WTC11 (cell line): ENCODE measurements at regions not wholly inside any gene's neighbourhood (a gene's known extent, or its start where the extent isn't known, plus 50 kb on each side); places are given as distances from the start of the nearest gene placed in this dataset.

Experiments
- ATAC-seq: fragments of 200-7000 bp; cut with Tn5 transposase; 2 replicates; pipeline ENCODE4 v1.10.0; 2021; ENCODE audit warnings: mild to moderate bottlenecking, moderate library complexity
- CTCF ChIA-PET: fragments of 300-600 bp; sonication (Branson Sonifier 250); formaldehyde crosslinking; loops from one replicate; lab custom pipeline; 2021; ENCODE audit warnings: antibody characterized with exemption; lab: Charles Lee
- POLR2A ChIA-PET: fragments of 350-600 bp; sonication (Branson Sonifier 250); formaldehyde crosslinking; loops from one replicate; lab custom pipeline; 2021; ENCODE audit warnings: antibody characterized with exemption; lab: Charles Lee
- DNase-seq: peaks from one replicate; pipeline ENCODE4 v3.0.0; 2021; ENCODE audit warnings: low spot score
- H3K27ac Mint-ChIP-seq: 2 replicates; pipeline ENCODE4 v1.8.0; 2021; ENCODE audit warnings: mixed read lengths
- H3K27me3 Mint-ChIP-seq: 2 replicates; pipeline ENCODE4 v1.8.0; 2021; ENCODE audit warnings: low read depth, mild to moderate bottlenecking, moderate library complexity, mixed read lengths
- H3K36me3 Mint-ChIP-seq: 2 replicates; pipeline ENCODE4 v1.8.0; 2021; ENCODE audit warnings: mixed read lengths
- H3K4me1 Mint-ChIP-seq: 2 replicates; pipeline ENCODE4 v1.8.0; 2022; ENCODE audit warnings: mixed read lengths
- H3K4me3 Mint-ChIP-seq: 2 replicates; pipeline ENCODE4 v1.8.0; 2021; ENCODE audit warnings: mild to moderate bottlenecking, moderate library complexity, mixed read lengths
- H3K9me3 Mint-ChIP-seq: 2 replicates; pipeline ENCODE4 v1.8.0; 2021; ENCODE audit warnings: mixed read lengths
- GRHL2 ChIP-seq: fragments of 250-450 bp; sonication (Bioruptor Pico); IDR thresholded peaks from 2 replicates; pipeline ENCODE4 v1.8.0; 2022; ENCODE audit warnings: mild to moderate bottlenecking, moderate library complexity; ENCODE audit not compliant: insufficient replicate concordance, severe bottlenecking
- IRF2 ChIP-seq: sonication (generic); formaldehyde crosslinking; IDR thresholded peaks from 2 replicates; pipeline ENCODE4 v1.8.0; 2022; ENCODE audit warnings: low read depth, missing genetic modification reagents, borderline replicate concordance
- JAZF1 ChIP-seq: fragments of 250-450 bp; sonication (Bioruptor Pico); IDR thresholded peaks from 2 replicates; pipeline ENCODE4 v1.9.0; 2021; ENCODE audit warnings: moderate library complexity, mild to moderate bottlenecking, inconsistent platforms
- MXD4 ChIP-seq: fragments of 250-450 bp; sonication (Bioruptor Pico); IDR thresholded peaks from 2 replicates; pipeline ENCODE4 v1.8.0; 2021; ENCODE audit warnings: mild to moderate bottlenecking, moderate library complexity, borderline replicate concordance
- NR1H2 ChIP-seq: sonication (generic); formaldehyde crosslinking; IDR thresholded peaks from 2 replicates; pipeline ENCODE4 v1.9.0; 2021; ENCODE audit warnings: mild to moderate bottlenecking, moderate library complexity, missing genetic modification reagents
- NR2C2 ChIP-seq: sonication (generic); formaldehyde crosslinking; IDR thresholded peaks from 2 replicates; pipeline ENCODE4 v1.8.0; 2022; ENCODE audit warnings: mild to moderate bottlenecking, missing genetic modification reagents
- NR3C1 ChIP-seq: sonication (generic); formaldehyde crosslinking; conservative IDR thresholded peaks from 2 replicates; pipeline ENCODE4 v1.8.1; 2023; ENCODE audit warnings: low read depth, mild to moderate bottlenecking, missing genetic modification reagents
- RELA ChIP-seq: sonication (generic); formaldehyde crosslinking; IDR thresholded peaks from 2 replicates; pipeline ENCODE4 v1.8.1; 2022; ENCODE audit warnings: missing genetic modification reagents, mild to moderate bottlenecking, borderline replicate concordance
- TEAD4 ChIP-seq: sonication (generic); formaldehyde crosslinking; IDR thresholded peaks from 2 replicates; pipeline ENCODE4 v1.8.0; 2022; ENCODE audit warnings: mild to moderate bottlenecking, missing genetic modification reagents
- ZBTB21 ChIP-seq: sonication (generic); formaldehyde crosslinking; IDR thresholded peaks from 2 replicates; pipeline ENCODE4 v1.8.1; 2023; ENCODE audit warnings: mild to moderate bottlenecking, missing genetic modification reagents, borderline replicate concordance
- ZNF232 ChIP-seq: sonication (generic); formaldehyde crosslinking; IDR thresholded peaks from 2 replicates; pipeline ENCODE4 v1.8.0; 2022; ENCODE audit warnings: mild to moderate bottlenecking, missing genetic modification reagents
- ZNF671 ChIP-seq: fragments of 250-450 bp; sonication (Bioruptor Pico); IDR thresholded peaks from 2 replicates; pipeline ENCODE4 v1.8.0; 2021; ENCODE audit warnings: mild to moderate bottlenecking
- TF ChIP-seq, protein P1 (sequence below): sonication (generic); formaldehyde crosslinking; IDR thresholded peaks from 2 replicates; pipeline ENCODE4 v1.8.0; 2022; ENCODE audit warnings: mild to moderate bottlenecking, missing genetic modification reagents
- TF ChIP-seq, protein P2 (sequence below): fragments of 250-450 bp; sonication (Bioruptor Pico); conservative IDR thresholded peaks from 2 replicates; pipeline ENCODE4 v1.9.0; 2021; ENCODE audit warnings: mild to moderate bottlenecking
- TF ChIP-seq, protein P3 (sequence below): sonication (generic); formaldehyde crosslinking; IDR thresholded peaks from 2 replicates; pipeline ENCODE4 v1.8.0; 2023; ENCODE audit warnings: missing genetic modification reagents
- TF ChIP-seq, protein P4 (sequence below): sonication (generic); formaldehyde crosslinking; IDR thresholded peaks from 2 replicates; pipeline ENCODE4 v1.8.1; 2023; ENCODE audit warnings: mild to moderate bottlenecking, missing genetic modification reagents
- TF ChIP-seq, protein P5 (sequence below): fragments of 250-450 bp; sonication (Bioruptor Pico); IDR thresholded peaks from 2 replicates; pipeline ENCODE4 v1.9.0; 2021; ENCODE audit warnings: moderate library complexity, mild to moderate bottlenecking, inconsistent platforms, borderline replicate concordance
- TF ChIP-seq, protein P6 (sequence below): sonication (generic); formaldehyde crosslinking; IDR thresholded peaks from 2 replicates; pipeline ENCODE4 v1.8.1; 2022; ENCODE audit warnings: mild to moderate bottlenecking, moderate library complexity, missing genetic modification reagents

DNA sequence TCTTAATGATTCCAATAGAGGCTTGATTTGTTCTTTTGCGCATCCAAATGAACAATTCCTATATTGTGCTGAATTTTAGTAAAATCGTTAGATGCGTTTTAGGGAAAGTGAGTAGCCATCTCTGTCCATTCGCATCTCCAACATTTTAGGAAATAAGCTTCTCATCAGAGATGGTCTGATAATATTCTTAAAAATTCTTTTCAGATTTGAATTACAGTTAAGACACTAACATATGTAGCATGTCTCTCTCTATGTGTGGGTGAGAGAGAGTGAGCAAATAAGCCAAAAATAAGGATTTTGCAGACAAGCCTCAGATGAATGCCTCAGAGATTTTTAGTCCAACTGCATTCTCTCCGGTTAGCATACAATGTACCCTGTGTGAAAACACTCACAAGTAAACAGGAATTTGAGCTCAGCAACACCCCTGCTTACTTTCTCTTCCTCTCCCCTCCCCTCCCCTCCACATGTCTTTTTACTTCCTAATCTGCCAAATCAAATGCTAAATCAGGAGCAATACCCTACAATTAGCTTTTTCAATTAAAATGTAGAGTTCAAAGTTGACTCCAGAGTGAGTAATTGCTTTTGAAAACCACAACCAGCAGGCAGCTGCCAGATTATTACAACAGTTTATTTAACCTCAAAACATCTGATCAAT, 354.4 kb downstream of the CRPPA start:
- H3K4me3 Mint-ChIP-seq: peak overlapping the region; percentile 29; the same call in 1 of the 2 replicates
- ATAC-seq: peak; percentile 60
- ChIA-PET POLR2A (no interaction called here), CTCF (interaction anchor here (1.1 to 1.2 kb wide), 3 partner anchors 283 to 498 kb away, joined by 3 to 5 read pairs (median 5); no protein-coding TSS in a partner anchor)
- peaks cover 27% of the 10 kb centered on the region for H3K27me3 Mint-ChIP-seq
- H3K9me3 Mint-ChIP-seq: no peaks in the 10 kb centered on the region
- H3K27ac Mint-ChIP-seq: peak overlapping the region; percentile 53; the same call in 1 of the 2 replicates
- no peaks in the 10 kb centered on the region for H3K36me3 Mint-ChIP-seq
- TF ChIP-seq, protein P1, sequence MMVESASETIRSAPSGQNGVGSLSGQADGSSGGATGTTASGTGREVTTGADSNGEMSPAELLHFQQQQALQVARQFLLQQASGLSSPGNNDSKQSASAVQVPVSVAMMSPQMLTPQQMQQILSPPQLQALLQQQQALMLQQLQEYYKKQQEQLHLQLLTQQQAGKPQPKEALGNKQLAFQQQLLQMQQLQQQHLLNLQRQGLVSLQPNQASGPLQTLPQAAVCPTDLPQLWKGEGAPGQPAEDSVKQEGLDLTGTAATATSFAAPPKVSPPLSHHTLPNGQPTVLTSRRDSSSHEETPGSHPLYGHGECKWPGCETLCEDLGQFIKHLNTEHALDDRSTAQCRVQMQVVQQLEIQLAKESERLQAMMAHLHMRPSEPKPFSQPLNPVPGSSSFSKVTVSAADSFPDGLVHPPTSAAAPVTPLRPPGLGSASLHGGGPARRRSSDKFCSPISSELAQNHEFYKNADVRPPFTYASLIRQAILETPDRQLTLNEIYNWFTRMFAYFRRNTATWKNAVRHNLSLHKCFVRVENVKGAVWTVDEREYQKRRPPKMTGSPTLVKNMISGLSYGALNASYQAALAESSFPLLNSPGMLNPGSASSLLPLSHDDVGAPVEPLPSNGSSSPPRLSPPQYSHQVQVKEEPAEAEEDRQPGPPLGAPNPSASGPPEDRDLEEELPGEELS: peak; percentile 42; the same call in 1 of the 2 replicates
- no peak for TF ChIP-seq NR1H2 (CRISPR knock-in tag)
- no peak for DNase-seq
- peaks cover 27% of the 10 kb centered on the region for H3K4me1 Mint-ChIP-seq

DNA sequence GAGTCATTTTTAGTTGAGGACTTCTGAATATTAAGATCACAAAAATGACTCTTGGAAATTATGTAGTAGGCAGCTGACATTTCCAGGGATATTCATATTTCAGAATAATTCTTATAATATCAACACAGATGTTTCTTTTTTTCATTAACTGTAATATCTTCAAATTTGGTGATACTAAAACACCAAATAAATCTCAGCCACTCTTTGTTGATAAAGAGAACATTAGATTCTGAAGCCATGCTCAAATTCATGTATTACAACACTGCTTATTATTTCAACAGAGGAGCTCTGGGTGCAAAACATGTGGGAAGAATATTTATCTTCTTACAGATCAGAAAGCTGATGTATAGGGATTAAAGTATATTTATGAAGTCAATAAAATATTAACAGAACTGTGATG, 355.4 kb downstream of the CRPPA start:
- Mint-ChIP-seq H3K36me3 (no peaks in the 10 kb centered on the region), H3K27me3 (peaks cover 27% of the 10 kb centered on the region), H3K9me3 (no peaks in the 10 kb centered on the region), H3K27ac (no peak overlapping the region), H3K4me3 (no peak overlapping the region), H3K4me1 (peaks cover 30% of the 10 kb centered on the region)
- ChIA-PET CTCF (no interaction called here), POLR2A (no interaction called here)
- no peak for TF ChIP-seq ZNF232 (CRISPR knock-in tag)
- TF ChIP-seq, protein P2, sequence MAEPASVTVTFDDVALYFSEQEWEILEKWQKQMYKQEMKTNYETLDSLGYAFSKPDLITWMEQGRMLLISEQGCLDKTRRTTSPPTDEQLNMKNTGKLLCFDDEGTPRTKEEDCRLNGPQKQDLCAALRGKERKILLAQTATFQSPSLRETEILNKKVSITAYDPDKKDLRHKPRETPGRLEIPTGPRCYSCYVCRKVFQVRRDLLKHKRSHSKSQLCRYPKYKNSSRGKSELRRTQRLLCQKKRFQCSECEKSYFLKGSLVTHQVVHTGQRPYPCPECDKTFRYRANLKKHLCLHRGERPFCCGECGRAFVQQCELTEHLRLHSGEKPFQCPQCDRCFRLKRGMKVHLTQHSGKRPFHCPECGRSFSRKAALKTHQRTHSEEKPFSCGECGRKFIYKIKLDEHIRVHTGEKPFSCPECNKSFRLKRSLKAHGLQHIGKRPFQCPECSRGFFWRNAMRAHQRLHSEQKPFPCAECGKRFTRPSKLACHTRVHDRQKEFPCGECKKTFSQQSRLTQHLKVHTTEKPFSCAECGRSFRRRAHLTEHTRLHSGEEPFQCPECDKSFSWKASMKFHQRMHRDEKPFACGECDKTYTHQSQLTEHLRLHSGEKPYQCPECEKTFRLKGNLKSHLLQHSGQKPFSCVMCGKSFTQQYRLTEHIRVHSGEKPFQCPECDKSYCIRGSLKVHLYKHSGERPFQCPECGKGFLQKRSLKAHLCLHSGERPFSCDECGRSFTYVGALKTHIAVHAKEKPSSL (CRISPR knock-in tag): no peak
- TF ChIP-seq ZNF671 (CRISPR knock-in tag): no peak
- TF ChIP-seq GRHL2 (CRISPR knock-in tag): no peak
- TF ChIP-seq MXD4 (CRISPR knock-in tag): no peak
- TF ChIP-seq ZBTB21 (CRISPR knock-in tag): no peak
- TF ChIP-seq, protein P3, sequence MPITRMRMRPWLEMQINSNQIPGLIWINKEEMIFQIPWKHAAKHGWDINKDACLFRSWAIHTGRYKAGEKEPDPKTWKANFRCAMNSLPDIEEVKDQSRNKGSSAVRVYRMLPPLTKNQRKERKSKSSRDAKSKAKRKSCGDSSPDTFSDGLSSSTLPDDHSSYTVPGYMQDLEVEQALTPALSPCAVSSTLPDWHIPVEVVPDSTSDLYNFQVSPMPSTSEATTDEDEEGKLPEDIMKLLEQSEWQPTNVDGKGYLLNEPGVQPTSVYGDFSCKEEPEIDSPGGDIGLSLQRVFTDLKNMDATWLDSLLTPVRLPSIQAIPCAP: no peak
- TF ChIP-seq NR3C1 (CRISPR knock-in tag): no peak
- TF ChIP-seq TEAD4 (CRISPR knock-in tag): no peak
- TF ChIP-seq JAZF1: no peak
- no peak for TF ChIP-seq RELA (CRISPR knock-in tag)
- no peak for TF ChIP-seq IRF2 (CRISPR knock-in tag)
- TF ChIP-seq, protein P4, sequence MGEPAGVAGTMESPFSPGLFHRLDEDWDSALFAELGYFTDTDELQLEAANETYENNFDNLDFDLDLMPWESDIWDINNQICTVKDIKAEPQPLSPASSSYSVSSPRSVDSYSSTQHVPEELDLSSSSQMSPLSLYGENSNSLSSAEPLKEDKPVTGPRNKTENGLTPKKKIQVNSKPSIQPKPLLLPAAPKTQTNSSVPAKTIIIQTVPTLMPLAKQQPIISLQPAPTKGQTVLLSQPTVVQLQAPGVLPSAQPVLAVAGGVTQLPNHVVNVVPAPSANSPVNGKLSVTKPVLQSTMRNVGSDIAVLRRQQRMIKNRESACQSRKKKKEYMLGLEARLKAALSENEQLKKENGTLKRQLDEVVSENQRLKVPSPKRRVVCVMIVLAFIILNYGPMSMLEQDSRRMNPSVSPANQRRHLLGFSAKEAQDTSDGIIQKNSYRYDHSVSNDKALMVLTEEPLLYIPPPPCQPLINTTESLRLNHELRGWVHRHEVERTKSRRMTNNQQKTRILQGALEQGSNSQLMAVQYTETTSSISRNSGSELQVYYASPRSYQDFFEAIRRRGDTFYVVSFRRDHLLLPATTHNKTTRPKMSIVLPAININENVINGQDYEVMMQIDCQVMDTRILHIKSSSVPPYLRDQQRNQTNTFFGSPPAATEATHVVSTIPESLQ: no peak
- TF ChIP-seq, protein P5, sequence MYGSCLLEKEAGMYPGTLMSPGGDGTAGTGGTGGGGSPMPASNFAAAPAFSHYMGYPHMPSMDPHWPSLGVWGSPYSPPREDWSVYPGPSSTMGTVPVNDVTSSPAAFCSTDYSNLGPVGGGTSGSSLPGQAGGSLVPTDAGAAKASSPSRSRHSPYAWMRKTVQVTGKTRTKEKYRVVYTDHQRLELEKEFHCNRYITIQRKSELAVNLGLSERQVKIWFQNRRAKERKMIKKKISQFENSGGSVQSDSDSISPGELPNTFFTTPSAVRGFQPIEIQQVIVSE (CRISPR knock-in tag): no peak
- no peak for TF ChIP-seq NR2C2 (CRISPR knock-in tag)
- TF ChIP-seq, protein P6, sequence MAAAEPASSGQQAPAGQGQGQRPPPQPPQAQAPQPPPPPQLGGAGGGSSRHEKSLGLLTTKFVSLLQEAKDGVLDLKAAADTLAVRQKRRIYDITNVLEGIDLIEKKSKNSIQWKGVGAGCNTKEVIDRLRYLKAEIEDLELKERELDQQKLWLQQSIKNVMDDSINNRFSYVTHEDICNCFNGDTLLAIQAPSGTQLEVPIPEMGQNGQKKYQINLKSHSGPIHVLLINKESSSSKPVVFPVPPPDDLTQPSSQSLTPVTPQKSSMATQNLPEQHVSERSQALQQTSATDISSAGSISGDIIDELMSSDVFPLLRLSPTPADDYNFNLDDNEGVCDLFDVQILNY (CRISPR knock-in tag): no peak
- ATAC-seq (no peak), DNase-seq (no peak)
